SIG-M5 treated with dmso at 0.1 percent for 504 hours (cell line): ENCODE measurements at regions not wholly inside any gene's neighbourhood (a gene's known extent, or its start where the extent isn't known, plus 50 kb on each side); places are given as distances from the start of the nearest gene placed in this dataset.

Experiments
- DNase-seq: peaks from one replicate; lab custom pipeline; 2025; ENCODE audit not compliant: unreplicated experiment; lab: John Stamatoyannopoulos, UW

GRCh38 chr4:181528570-181529184 is 714.5 kb upstream of the TENM3 start:
- DNase-seq: peak; percentile 6

DNA sequence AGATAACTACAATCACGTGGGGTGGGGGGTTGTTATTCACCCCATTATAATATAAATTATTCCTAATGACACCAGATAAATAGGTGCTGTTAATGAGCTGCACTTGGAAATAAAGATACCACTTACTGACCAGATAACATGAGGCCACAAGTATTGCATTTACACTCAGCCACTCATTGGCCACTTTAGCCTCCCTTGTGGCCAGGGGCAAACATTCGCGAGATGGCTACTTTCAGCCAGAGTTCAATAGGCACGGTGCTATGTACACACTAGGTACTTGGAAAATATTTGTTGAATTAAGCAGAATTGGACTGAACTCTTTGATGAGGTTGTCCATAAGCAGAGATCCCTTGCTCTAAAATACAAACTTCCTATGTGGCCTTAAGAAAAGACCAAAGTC is 713.7 kb upstream of the TENM3 start:
- no peak for DNase-seq

- DNase-seq: no peak
Observed at GRCh38 chr4:181536196-181536746, 706.9 kb upstream of the TENM3 start.

DNA sequence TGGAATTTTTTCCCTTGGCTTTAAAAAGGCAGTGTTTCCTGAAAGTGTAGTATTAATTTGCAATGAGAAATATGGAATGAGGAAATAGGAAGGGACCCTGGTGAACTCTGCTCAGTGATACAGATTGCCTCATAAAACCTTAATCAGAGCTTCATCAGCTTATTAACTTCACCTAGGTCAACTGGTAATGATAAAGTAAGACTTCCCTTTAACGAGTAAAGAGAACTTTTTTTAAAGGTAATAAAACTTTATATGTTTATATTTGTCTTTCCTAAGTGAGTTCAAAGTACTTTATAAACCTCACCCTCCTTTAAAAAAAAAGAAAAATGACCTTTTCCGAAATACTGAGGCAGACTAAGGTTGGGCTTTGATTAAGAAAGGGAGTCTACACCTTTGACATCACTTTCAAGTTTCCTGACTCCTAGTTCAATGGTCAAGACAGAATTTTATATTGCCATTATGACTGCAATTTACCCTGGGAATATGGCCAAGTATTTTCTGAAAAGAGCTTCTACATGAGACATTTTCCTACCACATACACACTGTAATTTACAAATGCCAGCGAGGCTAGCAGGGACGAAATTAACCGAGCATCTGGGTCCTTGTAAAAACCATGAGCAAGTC is 706.3 kb upstream of the TENM3 start:
- DNase-seq: no peak

DNA sequence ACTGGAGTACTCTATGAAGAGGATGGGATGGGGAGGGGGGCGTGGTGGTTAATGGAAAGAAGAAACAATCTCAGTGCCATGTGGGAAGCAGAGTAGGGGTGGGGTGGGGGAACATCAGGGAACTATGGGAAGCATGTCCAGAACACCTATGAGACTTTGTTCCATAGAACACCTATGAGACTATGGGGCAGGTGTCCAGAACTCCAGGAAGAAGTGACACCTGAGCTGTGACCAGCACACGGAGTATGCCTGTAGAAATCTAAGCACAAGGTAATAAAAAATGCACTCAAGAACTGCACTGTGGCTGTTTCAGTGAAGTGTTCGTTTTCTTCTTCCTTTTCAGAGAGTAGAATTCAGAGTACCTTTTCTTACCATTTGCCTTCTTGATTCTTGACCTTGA is 704.8 kb upstream of the TENM3 start:
- no peak for DNase-seq

DNA sequence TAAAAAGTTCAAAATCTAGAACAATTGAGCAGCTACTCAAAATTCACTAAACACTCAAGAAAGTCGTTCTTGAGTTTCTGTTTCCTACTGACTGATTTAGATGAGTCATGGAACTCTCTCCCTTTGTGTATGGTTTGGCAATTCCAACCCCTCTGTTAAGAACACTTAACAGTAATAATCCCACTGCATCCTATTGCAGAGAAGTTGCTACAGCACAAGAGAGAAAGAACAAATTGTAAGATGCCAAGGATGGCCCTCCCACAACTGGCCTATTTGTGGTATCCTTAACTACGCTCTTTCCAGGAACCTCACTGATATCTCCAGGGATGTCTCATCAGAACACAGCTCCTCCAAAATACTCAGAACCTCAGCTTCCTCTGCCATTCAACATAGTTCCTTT is 701.8 kb upstream of the TENM3 start:
- DNase-seq: no peak

GRCh38 chr4:181548873-181549575 is 694.2 kb upstream of the TENM3 start:
- DNase-seq: no peak

DNA sequence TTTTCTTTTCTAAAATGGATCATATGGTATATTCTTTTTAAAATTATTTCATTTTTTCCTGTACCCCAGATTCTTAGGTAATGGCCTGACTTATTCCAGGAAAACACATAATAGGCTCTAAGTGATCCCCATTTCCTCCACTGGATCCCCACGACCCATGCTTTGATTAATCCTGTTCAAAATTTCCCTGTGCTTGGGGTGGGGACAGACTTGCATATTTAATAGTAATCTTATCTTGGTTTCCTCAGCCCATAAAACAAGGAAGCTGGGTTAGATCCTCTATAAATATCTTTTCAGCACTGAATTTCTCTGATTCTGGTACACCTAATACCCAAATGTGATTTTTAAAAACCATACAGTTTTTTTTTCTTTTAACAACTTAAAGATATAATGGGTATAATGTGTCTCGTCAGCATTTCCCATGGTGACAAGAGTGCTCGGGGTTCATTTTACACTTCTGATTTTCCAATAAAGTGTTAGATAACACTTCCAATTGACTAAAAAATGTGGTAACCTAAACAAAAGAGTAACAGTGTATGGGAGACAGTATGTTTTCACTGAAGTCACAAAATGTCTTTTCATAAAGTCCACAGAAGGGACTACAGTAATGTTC is 693.5 kb upstream of the TENM3 start:
- no peak for DNase-seq

DNA sequence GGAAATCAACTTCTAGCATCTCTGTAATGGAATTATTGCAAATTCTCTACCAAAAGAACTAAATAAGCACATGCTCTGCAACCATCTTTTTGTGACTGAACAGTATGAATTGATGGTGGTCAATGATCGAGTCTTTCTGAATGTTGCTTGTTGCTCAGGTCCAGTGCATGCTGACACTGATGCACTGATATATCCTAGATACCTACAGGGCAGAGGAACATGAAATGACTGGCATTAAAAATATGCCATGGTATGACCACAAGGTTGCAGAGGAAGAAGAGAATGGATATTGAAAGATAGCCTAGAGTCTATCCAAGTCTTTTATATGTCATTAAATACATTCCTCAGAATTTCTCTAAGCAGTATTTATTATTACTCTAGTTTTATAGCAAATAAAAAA is 692.8 kb upstream of the TENM3 start:
- DNase-seq: no peak

- DNase-seq: no peak
Observed at GRCh38 chr4:181559637-181560036, 683.6 kb upstream of the TENM3 start.

DNA sequence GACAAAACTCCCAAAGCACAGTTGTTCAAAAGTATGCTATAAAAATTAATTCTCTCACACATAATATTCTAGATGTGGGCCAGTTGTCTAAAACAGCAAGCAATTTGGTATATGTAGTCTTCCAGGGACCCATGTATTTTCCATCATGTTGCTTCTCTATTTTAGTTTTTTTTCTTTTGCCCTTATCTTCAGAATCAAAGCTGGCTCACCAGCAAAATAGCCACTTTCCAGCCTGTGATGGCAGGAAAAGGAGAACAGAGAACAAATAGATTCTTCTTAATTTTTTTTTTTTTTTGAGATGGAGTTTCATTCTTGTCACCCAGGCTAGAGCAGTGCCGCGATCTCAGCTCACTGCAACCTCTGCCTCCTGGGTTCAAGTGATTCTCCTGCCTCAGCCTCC is 680.8 kb upstream of the TENM3 start:
- no peak for DNase-seq

- DNase-seq: no peak
Observed at GRCh38 chr4:181564625-181565024, 678.6 kb upstream of the TENM3 start.

DNA sequence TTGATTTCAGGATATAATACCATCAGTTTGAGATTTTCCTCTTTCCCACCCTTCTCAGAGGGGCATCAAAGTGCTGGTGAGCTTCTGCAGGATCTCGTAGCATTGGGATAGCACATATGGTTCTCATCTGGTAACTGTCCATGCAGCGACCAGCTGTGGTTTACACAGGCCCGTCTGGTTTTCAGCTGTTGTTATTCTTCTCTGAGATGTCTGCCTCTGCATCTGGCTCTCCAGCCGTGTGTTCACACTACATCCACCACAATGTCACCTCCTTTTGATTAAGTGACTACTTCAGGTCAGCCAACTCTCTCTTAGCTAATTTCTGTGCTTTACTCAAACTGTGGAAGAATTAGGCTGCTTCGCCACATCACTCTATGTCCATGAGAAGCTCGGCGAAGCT is 676.7 kb upstream of the TENM3 start:
- no peak for DNase-seq

DNA sequence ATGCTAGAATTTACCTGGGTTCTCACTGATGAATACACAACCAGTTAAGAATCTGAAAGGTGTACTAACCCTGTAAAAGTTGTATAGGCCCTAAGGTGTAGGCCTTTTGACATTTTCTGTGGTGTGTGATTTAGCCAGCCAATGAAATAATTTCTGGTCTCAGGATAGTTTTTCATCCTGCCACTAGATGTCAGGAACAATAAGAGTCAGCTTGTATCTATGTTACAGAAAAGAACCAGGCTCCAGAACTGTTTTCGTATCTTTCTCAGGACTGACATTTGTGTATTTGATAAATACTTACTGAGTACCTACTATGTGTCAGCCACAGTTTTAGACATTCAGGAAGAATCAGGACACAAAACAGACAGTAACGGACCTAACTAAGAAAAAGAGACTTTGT is 673.6 kb upstream of the TENM3 start:
- DNase-seq: peak; percentile 10

DNA sequence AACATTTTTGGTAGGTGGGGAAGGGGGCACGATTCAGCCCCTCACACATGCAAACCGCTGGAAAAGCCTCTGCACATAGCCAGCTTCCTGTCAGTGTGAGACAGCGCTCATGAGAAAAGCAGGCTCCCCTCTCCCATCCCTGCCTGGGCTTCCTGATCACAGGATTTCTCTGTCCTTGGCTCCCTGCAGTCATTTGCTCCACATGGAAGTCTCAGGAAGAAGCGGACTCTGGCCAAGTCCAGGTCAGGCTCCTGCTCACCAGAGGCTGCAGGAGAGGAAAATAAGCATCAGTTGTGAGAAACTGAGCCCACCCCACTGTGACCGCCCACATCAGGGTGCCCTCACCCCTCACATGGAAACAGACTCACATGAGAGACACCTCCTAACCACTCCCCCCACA is 664.3 kb upstream of the TENM3 start:
- DNase-seq: no peak

- no peak for DNase-seq
Observed at GRCh38 chr4:181579486-181579885, 663.7 kb upstream of the TENM3 start.

GRCh38 chr4:181581983-181582382 is 661.2 kb upstream of the TENM3 start:
- DNase-seq: no peak

DNA sequence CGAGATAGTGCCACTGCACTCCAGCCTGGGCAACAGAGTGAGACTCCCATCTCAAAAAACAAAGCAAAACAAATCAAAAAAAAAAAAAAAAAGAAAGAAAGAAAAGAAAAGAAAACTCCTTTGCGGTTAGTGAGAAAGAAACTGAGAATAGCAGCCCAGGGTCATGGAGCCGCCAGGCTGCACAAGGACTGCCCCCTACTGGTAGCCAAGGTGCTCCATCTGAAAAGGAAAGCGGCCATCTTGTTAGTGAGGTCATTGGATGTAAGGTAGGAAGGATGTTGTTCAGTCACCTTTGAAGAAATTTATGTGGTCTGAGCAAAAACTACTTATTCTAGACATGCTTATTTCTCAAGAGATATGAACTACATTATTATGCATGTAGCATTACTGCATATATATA is 660.6 kb upstream of the TENM3 start:
- no peak for DNase-seq

GRCh38 chr4:181588733-181589302 is 654.4 kb upstream of the TENM3 start:
- no peak for DNase-seq

DNA sequence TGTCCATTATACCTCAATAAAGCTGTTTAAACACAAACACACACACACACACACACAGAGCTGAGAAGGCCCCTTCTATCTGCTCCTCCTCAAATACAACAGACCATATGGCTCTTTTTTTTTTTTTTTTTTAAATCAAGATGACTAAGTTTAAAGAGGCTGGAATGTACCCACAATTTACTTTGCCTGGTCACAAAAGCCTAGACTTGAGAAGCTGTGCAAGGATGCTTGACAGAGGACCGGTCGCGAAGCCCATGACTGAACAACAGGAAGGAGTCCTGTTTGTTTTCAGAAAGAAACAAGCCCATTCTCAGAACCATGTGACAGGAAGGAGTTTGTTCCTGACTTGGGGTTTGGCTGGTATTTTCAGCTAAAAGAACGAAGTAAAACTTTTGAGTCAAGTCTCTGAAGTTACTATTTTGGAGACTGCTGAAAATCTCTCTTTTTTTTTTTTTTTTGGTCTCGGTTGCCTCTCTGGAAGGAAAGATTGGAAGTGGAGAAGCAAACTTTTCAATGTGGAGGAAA is 650.9 kb upstream of the TENM3 start:
- no peak for DNase-seq

GRCh38 chr4:181593703-181594102 is 649.5 kb upstream of the TENM3 start:
- no peak for DNase-seq
